SK-N-SH treated with all-trans-retinoic acid at 6 μM for 48 hours (cell line): ENCODE measurements at regions not wholly inside any gene's neighbourhood (a gene's known extent, or its start where the extent isn't known, plus 50 kb on each side); places are given as distances from the start of the nearest gene placed in this dataset.

Experiments
- ATAC-seq: fragments of 200-7000 bp; cut with Tn5 transposase; 3 replicates; pipeline ENCODE4 v1.9.1; 2020; ENCODE audit warnings: mild to moderate bottlenecking, moderate library complexity
- ARNTL ChIP-seq: fragments of 450-650 bp; formaldehyde crosslinking; IDR thresholded peaks from 2 replicates; pipeline ENCODE4 v1.5.0; 2020; ENCODE audit warnings: low read depth, mild to moderate bottlenecking, moderate library complexity, borderline replicate concordance
- BACH2 ChIP-seq: fragments of 250-450 bp; sonication (Bioruptor Pico); IDR thresholded peaks from 2 replicates; pipeline ENCODE4 v1.9.0; 2021; ENCODE audit warnings: mild to moderate bottlenecking, borderline replicate concordance
- CREB5 ChIP-seq: fragments of 250-450 bp; sonication (Bioruptor Pico); IDR thresholded peaks from 2 replicates; pipeline ENCODE4 v1.5.1; 2020; ENCODE audit warnings: low read depth, mild to moderate bottlenecking, moderate library complexity
- CSDC2 ChIP-seq: fragments of 250-450 bp; sonication (Bioruptor Pico); IDR thresholded peaks from 2 replicates; pipeline ENCODE4 v1.5.0; 2020; ENCODE audit warnings: mild to moderate bottlenecking, moderate library complexity
- CSRNP3 ChIP-seq: fragments of 250-450 bp; sonication (Bioruptor Pico); IDR thresholded peaks from 2 replicates; pipeline ENCODE4 v1.5.1; 2021; ENCODE audit warnings: mild to moderate bottlenecking, moderate library complexity
- ESRRG ChIP-seq: fragments of 250-450 bp; sonication (Bioruptor Pico); IDR thresholded peaks from 2 replicates; pipeline ENCODE4 v1.6.1; 2021; ENCODE audit warnings: mild to moderate bottlenecking
- GLIS3 ChIP-seq: fragments of 250-450 bp; sonication (Bioruptor Pico); IDR thresholded peaks from 2 replicates; pipeline ENCODE4 v1.5.0; 2020; ENCODE audit warnings: mild to moderate bottlenecking, moderate library complexity
- ISL1 ChIP-seq: fragments of 250-450 bp; sonication (Bioruptor Pico); IDR thresholded peaks from 2 replicates; pipeline ENCODE4 v2.1.2; 2022; ENCODE audit warnings: mild to moderate bottlenecking, moderate library complexity
- OSR1 ChIP-seq: fragments of 250-450 bp; sonication (Bioruptor Pico); IDR thresholded peaks from 2 replicates; pipeline ENCODE4 v1.8.0; 2022; ENCODE audit warnings: moderate library complexity, mild to moderate bottlenecking, inconsistent platforms
- PATZ1 ChIP-seq: fragments of 250-450 bp; sonication (Bioruptor Pico); IDR thresholded peaks from 2 replicates; pipeline ENCODE4 v1.8.0; 2020; ENCODE audit warnings: mild to moderate bottlenecking, moderate library complexity, borderline replicate concordance
- PPARA ChIP-seq: fragments of 250-450 bp; sonication (Bioruptor Pico); IDR thresholded peaks from 2 replicates; pipeline ENCODE4 v1.5.0; 2020; ENCODE audit warnings: mild to moderate bottlenecking, borderline replicate concordance
- RARB ChIP-seq: fragments of 250-450 bp; sonication (Bioruptor Pico); IDR thresholded peaks from 2 replicates; pipeline ENCODE4 v1.8.0; 2021; ENCODE audit warnings: mild to moderate bottlenecking, moderate library complexity
- SNAI2 ChIP-seq: fragments of 250-450 bp; sonication (Bioruptor Pico); IDR thresholded peaks from 2 replicates; pipeline ENCODE4 v1.5.0; 2020; ENCODE audit warnings: mild to moderate bottlenecking, moderate library complexity
- TCF4 ChIP-seq: fragments of 250-450 bp; sonication (Bioruptor Pico); IDR thresholded peaks from 2 replicates; pipeline ENCODE4 v1.8.0; 2021; ENCODE audit warnings: mild to moderate bottlenecking, moderate library complexity, borderline replicate concordance
- ZC3H10 ChIP-seq: fragments of 250-450 bp; sonication (Bioruptor Pico); IDR thresholded peaks from 2 replicates; pipeline ENCODE4 v1.5.1; 2021; ENCODE audit warnings: mild to moderate bottlenecking, moderate library complexity
- ZFP30 ChIP-seq: fragments of 450-650 bp; formaldehyde crosslinking; IDR thresholded peaks from 2 replicates; pipeline ENCODE4 v1.5.0; 2022; ENCODE audit warnings: mild to moderate bottlenecking, moderate library complexity
- ZNF565 ChIP-seq: fragments of 450-650 bp; formaldehyde crosslinking; conservative IDR thresholded peaks from 2 replicates; pipeline ENCODE4 v1.5.0; 2020; ENCODE audit warnings: low read depth, mild to moderate bottlenecking, moderate library complexity
- ZNF70 ChIP-seq: fragments of 450-650 bp; formaldehyde crosslinking; IDR thresholded peaks from 2 replicates; pipeline ENCODE4 v1.5.0; 2020; ENCODE audit warnings: mild to moderate bottlenecking, moderate library complexity
- ZNF8 ChIP-seq: fragments of 450-650 bp; formaldehyde crosslinking; IDR thresholded peaks from 2 replicates; pipeline ENCODE4 v1.5.0; 2020; ENCODE audit warnings: mild to moderate bottlenecking, moderate library complexity
- TF ChIP-seq, protein P1 (sequence below): fragments of 250-450 bp; sonication (Bioruptor Pico); IDR thresholded peaks from 2 replicates; pipeline ENCODE4 v1.8.0; 2021; ENCODE audit warnings: low read depth, mild to moderate bottlenecking, moderate library complexity, borderline replicate concordance
- TF ChIP-seq, protein P2 (sequence below): fragments of 250-450 bp; sonication (Bioruptor Pico); IDR thresholded peaks from 2 replicates; pipeline ENCODE4 v1.5.0; 2020; ENCODE audit warnings: mild to moderate bottlenecking, moderate library complexity

- TF ChIP-seq CSRNP3 (CRISPR knock-in tag): no peak
- TF ChIP-seq SNAI2 (CRISPR knock-in tag): no peak
- TF ChIP-seq ESRRG (CRISPR knock-in tag): no peak
- no peak for TF ChIP-seq GLIS3 (CRISPR knock-in tag)
- no peak for TF ChIP-seq CSDC2 (CRISPR knock-in tag)
- TF ChIP-seq, protein P1, sequence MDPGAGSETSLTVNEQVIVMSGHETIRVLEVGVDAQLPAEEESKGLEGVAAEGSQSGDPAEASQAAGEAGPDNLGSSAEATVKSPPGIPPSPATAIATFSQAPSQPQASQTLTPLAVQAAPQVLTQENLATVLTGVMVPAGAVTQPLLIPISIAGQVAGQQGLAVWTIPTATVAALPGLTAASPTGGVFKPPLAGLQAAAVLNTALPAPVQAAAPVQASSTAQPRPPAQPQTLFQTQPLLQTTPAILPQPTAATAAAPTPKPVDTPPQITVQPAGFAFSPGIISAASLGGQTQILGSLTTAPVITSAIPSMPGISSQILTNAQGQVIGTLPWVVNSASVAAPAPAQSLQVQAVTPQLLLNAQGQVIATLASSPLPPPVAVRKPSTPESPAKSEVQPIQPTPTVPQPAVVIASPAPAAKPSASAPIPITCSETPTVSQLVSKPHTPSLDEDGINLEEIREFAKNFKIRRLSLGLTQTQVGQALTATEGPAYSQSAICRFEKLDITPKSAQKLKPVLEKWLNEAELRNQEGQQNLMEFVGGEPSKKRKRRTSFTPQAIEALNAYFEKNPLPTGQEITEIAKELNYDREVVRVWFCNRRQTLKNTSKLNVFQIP (CRISPR knock-in tag): no peak
These were observed 67.8 kb upstream of the KLF4 start (continued) for GRCh38 chr9:107557236-107557990.

- no peak for ATAC-seq
- TF ChIP-seq PATZ1 (no peak), TCF4 (CRISPR knock-in tag) (no peak), ISL1 (CRISPR knock-in tag) (no peak), SNAI2 (CRISPR knock-in tag) (no peak), ZC3H10 (CRISPR knock-in tag) (no peak), BACH2 (CRISPR knock-in tag) (no peak), ZNF70 (CRISPR knock-in tag) (no peak), RARB (CRISPR knock-in tag) (no peak), GLIS3 (CRISPR knock-in tag) (no peak), ZFP30 (CRISPR knock-in tag) (no peak), ESRRG (CRISPR knock-in tag) (no peak), OSR1 (CRISPR knock-in tag) (no peak), ZNF565 (CRISPR knock-in tag) (no peak), ARNTL (CRISPR knock-in tag) (no peak), CSRNP3 (CRISPR knock-in tag) (no peak), ZNF8 (CRISPR knock-in tag) (no peak), CSDC2 (CRISPR knock-in tag) (no peak), PPARA (CRISPR knock-in tag) (no peak), CREB5 (CRISPR knock-in tag) (no peak)
- TF ChIP-seq, protein P2, sequence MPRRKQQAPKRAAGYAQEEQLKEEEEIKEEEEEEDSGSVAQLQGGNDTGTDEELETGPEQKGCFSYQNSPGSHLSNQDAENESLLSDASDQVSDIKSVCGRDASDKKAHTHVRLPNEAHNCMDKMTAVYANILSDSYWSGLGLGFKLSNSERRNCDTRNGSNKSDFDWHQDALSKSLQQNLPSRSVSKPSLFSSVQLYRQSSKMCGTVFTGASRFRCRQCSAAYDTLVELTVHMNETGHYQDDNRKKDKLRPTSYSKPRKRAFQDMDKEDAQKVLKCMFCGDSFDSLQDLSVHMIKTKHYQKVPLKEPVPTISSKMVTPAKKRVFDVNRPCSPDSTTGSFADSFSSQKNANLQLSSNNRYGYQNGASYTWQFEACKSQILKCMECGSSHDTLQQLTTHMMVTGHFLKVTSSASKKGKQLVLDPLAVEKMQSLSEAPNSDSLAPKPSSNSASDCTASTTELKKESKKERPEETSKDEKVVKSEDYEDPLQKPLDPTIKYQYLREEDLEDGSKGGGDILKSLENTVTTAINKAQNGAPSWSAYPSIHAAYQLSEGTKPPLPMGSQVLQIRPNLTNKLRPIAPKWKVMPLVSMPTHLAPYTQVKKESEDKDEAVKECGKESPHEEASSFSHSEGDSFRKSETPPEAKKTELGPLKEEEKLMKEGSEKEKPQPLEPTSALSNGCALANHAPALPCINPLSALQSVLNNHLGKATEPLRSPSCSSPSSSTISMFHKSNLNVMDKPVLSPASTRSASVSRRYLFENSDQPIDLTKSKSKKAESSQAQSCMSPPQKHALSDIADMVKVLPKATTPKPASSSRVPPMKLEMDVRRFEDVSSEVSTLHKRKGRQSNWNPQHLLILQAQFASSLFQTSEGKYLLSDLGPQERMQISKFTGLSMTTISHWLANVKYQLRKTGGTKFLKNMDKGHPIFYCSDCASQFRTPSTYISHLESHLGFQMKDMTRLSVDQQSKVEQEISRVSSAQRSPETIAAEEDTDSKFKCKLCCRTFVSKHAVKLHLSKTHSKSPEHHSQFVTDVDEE (CRISPR knock-in tag): no peak
- TF ChIP-seq, all 23 proteins: peak for 0
These were observed 65.1 kb upstream of the KLF4 start for GRCh38 chr9:107554636-107555035.
